ENCODE measurements at regions not wholly inside any gene's neighbourhood (a gene's known extent, or its start where the extent isn't known, plus 50 kb on each side); places are given as distances from the start of the nearest gene placed in this dataset.
"Not testable (repeated sequence)": the region's sequence is repeated elsewhere in the genome, so short reads cannot be mapped to it uniquely, and the experiment has no call there.

DNA sequence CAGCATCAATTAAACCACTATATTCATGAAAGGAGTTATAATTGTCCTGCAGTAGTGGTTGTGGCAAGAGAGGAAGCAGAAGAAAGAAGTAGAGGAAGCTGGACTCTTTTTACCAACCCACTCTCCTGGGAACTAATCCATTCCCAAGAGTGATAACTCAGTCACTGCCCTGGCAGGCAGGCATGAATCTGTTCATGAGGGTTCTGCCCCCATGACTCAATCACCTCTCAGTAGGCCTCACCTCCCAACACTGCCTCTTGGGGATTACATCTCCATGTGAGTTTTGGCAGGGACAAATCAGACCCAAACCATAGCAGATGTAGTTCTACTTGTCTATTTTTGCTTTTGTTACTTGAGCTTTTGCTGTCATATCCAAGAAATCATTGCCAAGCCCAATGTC is 232.7 kb upstream of the MAP2 start:
- no peak for DNase-seq

DNA sequence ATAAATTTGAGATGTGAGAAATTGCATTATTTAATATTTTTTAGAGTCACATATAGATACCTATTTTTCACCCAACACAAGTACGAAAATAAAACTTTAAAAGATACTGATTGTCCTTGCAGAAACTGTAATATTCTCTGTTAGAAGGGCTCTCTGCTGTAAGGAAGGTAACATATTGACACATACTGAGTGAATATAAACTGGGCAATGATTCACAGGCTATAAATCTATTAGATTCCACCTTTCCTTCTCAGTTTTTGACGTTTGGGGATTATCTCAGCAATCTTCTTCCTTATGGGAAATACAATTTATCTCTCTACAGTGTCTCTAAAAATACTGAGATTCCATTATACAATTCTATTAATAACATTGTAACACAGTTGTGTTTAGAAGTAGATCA is 229.1 kb upstream of the MAP2 start:
- DNase-seq = no peak

DNA sequence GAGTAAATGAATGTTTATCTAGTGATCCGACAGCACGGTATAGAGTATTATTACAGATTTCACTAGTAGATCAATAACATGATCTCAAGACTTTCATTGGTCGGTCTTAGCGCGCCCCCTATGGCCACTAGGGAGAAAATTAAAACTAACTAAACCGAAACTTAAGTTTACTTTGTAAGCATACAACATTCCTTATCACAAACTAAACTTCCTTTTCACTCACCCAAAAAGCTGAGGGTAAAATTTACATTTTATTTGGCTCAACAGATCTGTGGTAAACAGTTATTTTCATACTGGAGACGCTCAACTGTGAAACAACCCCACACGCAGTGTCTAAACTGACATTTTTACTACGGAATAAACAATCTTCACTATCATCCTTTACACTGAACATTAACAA is 215.6 kb upstream of the MAP2 start:
- no peak for DNase-seq

DNA sequence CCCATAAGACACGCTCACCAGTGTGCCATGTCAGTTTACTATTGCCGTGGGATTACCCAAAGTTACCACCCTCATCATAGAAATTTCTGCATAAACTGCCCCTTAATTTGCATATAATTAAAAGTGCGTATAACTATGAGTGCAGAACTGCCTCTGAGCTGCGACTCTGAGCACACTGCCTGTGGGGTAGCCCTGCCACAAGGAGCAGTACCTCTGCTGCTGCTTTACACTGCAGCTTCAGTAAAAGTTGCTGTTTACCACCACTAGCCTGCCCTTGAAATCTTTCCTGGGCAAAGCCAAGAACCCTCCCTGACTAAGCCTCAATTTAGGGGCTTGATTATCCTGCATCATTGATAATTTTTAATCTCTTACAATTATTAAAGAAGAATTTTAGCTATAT is 213.9 kb upstream of the MAP2 start:
- DNase-seq = no peak

DNA sequence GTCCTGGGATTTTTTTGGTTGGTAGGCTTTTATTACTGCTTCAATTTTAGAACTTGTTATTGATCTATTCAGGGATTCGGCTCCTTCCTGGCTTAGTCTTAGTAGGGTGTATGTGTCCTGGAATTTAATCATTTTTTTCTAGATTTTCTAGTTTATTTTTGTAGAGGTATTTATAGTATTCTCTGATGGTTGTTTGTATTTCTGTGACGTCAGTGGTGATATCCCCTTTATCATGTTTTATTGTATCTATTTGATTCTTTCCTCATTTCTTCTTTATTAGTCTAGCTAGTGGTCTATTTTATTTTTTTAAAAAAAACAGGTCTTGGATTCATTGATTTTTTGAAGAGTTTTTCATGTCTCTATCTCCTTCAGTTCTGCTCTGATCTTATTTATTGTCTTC is 193.3 kb upstream of the MAP2 start:
- DNase-seq = no peak

DNA sequence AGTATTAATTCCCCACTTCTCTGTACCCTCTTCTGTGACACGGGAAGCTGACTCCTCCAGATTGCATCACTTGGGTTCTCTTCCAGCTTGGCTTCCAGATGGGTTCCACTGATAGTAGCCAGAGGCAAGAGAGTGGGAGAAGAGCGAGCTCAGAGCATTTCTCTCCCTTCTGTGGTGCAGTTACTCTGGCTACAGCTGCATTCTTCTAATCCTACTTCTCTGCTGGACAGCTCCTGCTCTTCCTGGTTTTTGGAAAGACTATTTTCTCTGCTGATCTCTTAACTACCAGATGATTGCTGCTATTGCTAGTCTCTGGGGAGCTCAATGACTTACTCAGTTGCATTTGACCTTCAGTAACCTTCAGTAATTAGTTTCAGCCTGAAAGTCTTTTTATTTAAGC is 187.5 kb upstream of the MAP2 start:
- DNase-seq = no peak

DNA sequence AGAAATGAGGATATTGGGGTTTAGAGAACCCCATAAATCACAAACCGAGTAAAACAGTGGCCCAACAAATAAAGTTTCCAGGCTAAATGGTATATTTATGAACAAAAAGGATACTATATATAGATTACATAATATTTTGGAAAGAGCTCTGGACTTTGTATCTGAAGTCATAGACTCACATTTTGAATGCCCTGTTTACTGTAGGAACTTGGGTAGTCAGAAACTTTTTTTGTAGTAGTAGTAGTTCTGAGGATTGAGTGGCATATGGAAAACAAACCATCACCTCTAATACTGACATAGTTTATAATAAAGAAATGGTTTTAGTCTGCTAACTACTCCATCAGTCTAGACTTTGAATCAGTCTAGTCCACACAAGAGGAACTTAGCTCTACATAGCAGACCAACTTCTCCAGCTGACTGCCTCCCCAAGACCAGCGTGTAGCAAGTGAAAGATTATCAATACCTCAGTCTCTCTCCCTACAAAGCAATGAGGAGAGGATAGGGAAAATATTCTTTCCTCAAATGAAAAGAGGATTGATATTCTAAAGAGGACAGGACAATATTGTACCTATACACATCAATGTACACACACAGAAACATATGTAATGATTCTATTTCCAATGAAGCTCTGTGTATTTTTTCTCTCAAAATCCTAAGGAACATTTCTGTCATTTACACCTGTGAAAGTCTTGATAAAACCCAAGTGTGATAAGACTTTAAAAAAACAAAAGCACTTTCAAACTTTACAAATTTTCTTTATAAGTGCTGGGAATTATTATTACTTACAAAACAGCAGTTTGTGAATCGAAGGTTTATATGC is 184.9 kb upstream of the MAP2 start:
- DNase-seq = no peak

DNA sequence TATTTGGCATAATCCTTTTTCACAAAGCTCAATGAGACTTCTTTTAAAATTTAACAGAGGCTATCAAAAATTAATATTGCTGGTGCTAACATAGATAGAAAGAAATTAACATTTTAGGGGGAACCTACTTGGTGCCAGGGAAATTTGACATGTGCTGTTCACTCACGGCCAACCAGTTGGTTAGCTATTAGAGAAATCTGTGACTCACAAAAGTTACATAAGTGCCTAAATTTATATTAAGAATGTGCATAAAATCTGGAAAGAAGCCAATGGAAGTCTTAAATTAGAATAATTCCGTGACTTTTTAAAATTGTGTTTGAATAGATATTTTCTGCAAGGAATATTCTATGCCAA is 184.3 kb upstream of the MAP2 start:
- DNase-seq = no peak

DNA sequence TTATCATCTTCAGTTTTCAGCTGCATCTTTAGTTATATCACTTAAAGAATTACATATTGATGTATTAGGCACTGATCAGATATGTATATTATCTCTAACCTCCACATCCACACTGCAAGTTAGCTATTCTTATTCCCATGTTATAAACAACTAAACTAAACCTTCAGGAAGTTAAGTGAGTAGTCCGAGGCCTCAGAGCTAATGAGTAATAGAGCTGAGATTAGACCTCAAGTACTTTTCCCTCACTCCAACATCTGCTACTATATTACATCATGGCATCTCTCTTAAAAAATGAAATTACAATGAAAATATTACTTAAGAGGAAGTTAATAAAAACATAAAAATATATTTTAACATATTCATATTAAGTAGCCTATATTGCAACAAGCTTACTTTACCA is 183.6 kb upstream of the MAP2 start:
- DNase-seq = no peak

DNA sequence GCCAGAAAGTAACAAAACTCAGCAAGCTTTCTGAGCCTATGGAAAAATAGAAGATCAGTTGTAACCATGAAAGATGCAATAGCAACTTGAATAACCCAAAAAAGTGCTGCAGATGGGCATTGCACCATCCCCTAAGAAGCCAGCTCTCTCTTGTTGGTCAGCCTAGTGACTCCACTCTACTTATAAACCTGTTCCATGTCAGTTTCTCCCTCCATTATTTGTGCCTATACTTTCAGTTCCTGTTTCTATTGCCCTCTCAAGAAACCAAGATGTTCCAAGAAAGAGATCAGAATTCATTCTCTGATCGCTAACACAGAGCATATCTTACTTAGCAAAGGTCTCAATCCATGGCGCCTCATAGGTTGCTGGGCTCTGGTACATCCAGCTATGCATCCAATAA is 170.3 kb upstream of the MAP2 start:
- no peak for DNase-seq

DNA sequence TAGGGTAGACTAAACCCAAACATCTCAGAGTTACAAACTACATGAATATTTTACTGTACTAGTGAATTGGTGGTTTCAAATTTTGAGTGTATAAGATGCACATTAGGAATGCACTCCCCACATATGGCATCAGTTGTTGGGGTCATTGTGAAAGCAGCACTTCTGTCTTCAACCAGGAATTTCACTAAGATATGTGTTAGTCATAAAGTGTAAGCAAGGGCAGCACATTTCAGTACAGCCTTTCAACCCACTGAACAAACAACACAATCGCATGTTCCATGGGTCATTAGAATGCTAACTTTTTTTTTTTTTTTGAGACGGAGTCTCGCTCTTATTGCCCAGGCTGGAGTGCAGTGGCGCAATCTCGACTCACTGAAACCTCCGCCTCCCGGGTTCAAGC is 164.1 kb upstream of the MAP2 start:
- DNase-seq = no peak

DNA sequence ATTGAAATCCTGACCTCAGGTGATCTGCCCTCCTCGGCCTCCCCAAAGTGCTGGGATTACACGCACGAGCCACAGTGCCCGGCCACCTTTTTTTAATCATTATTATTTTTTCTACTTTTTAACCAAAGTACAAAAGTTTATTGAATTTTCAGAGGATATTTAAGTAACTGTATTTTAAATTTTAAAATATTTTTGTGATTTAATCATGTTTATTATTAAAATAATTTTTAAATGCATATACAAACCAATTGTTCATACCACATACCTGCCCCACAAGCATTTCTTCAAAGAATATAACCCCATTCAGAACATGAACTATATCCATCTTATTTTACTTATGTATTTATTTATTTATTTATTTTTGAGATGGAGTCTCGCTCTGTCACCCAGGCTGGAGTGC is 163.6 kb upstream of the MAP2 start:
- no peak for DNase-seq

DNA sequence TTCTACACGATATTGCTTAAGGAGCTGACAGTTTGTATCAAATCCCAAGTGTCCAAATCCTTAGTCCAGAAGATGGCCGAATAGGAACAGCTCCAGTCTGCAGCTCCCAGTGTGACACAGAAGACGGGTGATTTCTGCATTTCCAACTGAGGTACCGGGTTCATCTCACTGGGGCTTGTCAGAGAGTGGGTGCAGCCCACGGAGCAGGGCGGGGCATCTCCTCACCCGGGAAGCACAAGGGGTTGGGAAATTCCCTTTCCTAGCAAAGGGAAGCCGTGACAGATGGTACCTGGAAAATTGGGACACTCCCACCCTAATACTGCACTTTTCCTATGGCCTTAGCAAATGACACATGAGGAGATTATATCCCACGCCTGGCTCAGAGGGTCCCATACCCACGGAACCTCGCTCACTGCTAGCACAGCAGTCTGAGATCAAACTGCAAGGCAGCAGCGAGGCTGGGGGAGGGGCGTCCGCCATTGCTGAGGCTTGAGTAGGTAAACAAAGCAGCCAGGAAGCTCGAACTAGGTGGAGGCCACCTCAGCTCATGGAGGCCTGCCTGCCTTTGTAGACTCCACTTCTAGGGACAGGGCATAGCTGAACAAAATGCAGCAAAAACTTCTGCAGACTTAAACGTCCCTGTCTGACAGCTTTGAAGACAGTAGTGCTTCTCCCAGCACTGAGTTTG is 162.3 kb upstream of the MAP2 start:
- DNase-seq = not testable (repeated sequence)

DNA sequence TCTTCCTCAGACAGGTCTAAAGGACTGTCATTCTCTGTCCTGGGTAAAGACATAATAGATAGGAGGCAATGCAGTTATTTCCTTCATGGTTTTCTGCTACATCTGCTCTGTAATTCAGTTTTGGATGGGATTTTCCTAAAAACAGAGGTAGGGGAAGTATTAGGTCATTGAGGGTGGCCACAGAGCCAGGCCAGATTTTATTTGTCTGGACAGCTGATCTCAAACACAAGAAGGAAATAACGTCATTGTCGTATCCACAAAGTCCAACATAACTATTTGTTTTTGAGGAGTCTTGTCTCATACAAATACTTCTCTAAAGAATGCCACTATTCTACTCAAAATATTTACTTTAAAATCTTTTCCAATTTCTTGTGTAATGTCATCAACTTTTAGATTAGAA is 154.8 kb upstream of the MAP2 start:
- DNase-seq = no peak

DNA sequence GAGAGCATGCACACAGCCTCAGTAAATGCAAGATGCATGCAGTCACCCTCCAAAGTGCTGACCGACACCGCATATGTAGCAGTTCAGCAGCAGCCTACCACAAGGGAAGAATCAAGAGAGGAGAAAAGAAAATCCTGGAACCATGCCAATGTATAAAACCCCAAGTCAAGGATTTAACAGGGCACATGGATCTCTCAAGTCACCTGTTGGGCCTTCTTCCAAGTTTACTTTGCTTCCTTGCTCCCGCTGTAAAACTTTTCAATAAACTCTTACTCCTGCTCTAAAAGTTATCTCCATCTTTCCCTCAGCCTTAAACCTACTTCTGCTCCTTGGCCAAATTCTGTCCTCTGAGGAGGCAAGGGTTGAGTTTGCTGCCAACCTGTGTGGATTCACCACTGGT is 147.8 kb upstream of the MAP2 start:
- no peak for DNase-seq

DNA sequence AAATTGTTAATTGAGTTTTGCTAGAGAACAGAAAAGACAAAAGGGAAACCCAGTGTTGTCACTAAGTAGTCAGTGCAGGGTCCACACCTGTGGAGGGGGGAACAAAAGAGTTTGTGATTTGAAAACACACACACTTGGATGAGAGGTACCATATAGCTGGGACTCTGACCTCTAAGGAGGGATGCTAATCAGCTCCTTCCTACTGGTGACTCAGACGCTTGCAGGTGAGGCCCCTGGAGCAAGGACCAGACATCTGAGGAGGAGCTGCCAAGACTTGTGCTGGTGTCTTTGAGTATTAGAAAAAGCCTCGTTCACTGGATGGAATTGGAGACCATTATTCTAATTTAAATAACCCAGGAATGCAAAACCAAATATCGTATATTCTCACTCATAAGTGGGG is 146.4 kb upstream of the MAP2 start:
- no peak for DNase-seq

DNA sequence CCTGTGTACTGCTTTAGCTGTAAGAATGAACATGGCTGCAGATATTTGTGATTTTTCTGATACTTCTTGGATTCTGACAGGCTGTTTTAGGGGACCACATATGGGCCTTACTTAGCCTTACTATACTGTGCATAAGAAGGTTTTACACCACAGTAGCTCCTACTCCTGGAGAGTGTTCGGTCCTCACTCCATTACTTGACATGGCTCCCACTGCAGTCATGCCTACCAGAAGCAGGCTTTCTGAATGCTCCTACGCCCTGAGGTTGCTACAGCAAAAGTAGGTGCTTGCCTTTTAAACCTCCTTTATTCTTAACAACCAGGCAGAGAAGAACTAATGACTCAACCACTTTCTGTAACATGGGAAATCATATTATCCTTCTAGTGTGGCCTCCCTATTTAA is 125.2 kb upstream of the MAP2 start:
- DNase-seq = no peak

DNA sequence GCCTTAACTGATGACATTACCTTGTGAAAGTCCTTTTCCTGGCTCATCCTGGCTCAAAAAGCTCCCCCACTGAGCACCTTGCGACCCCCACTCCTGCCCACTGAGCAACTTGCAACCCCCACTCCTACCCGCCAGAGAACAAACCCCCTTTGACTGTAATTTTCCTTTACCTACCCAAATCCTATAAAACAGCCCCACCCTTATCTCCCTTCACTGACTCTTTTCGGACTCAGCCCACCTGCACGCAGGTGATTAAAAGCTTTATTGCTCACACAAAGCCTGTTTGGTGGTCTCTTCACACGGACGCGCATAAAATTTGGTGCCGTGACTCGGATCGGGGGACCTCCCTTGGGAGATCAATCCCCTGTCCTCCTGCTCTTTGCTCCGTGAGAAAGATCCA is 124.4 kb upstream of the MAP2 start:
- not testable (repeated sequence) for DNase-seq

DNA sequence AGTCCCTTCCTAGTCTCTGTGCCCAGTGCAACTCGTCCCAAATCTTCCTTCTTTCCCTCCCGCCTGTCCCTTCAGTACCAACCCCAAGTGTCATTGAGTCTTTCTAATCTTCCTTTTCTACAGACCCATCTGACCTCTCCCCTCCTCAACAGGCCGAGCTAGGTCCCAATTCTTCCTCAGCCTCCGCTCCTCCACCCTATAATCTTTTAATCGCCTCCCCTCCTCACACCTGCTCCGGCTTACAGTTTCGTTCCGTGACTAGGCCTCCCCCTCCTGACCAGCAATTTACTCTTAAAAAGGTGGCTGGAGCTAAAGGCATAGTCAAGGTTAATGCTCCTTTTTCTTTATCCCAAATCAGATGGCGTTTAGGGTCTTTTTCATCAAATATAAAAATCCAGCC is 123.1 kb upstream of the MAP2 start:
- DNase-seq = not testable (repeated sequence)

DNA sequence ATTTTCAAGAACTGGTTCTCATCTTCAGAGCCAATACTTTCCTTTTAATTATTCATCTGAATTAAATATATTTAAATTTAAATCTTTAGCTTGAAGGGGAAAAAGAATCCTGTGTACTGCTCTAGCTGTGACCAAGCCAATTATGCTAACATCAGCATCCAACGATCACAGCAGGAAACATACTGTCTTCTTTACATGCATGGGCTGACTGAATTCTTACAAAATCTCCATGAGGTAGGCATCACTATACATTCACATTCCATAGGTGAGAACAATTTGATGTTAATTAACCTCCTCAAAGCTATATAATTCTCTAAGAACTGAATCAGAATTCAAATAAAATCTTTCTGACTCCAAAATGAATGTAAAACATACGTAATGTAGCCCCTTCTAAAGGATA is 118.8 kb upstream of the MAP2 start:
- DNase-seq = no peak

DNA sequence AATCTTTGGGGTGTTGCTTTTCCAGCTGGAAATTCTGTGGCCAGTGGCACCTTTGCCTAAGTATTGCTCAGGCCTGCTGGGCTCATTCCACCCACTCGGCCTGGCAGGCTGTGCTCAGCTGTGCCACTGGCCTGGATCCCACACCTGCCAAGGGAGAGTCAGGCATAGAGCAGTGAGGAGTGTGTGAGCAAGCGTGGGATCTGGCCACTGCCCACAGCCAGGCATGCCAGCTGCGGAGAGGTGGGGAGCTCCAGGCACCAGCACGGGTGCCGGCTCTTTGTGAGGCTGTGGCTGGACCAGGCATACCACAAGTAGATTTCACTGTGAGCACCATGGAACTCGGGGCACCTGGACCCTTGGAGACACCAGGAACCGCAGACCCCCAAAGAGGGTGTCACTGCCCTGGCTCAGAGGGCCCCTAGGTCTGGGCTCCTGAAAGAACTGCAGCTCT is 118.1 kb upstream of the MAP2 start:
- DNase-seq = no peak

DNA sequence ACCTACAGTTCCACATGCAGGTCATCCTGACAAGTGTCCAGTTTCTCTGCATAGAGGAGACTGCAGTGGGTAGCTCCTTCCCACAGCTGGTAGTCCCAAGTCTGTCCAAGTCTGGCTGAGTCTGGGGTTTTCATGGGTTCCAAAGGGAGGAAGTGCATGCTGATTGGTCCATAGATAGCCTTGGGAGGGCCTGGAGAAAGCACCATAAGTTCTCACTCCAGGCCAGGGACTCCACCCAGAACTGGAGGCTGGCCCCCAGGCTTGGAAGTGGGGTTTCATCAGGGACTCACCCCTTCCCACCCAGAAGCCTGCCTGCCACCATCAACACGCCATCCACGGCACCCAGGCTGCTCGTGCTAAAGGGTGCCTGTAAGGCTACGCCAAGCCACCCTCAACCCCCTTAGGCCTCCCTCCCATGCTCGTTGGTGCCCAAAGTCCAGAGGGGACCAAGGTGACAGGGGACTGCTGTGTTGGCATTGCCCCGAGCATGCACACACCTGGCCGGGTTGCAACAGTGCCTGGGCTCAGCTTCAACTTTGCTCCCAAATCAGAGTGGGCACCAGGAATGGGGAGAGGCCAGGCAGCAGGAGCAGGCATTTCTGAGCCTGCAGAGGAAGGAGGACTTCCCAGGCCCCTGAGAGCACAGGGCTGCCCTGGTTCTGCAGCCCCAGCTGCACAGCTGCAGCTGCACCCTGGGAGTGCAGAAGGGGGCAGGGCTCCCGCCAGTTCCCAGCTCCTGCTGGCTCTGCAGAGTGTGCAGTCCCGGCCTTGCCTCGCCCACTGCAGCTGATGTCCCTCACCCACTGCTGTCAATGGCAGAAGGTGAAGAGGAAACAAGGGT is 116.5 kb upstream of the MAP2 start:
- DNase-seq = no peak

DNA sequence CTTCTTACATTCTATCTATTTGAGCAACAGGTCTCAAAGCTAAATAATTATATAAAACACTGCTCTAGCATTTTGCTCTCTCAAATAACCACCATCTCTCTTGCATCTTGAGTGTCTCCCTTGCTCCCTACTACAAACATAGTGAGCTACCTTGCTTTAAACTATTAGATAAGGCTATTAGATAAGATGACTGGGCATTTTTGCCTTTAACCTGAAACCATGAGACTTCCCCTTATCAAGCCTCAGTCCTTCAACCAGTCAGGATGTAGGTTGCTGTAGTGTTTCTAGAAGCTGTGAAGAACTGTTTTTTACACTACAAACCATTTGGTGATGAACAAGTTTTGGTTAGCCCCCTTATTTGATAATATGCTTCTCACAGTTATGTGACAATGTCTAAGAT is 115.4 kb upstream of the MAP2 start:
- DNase-seq = no peak

DNA sequence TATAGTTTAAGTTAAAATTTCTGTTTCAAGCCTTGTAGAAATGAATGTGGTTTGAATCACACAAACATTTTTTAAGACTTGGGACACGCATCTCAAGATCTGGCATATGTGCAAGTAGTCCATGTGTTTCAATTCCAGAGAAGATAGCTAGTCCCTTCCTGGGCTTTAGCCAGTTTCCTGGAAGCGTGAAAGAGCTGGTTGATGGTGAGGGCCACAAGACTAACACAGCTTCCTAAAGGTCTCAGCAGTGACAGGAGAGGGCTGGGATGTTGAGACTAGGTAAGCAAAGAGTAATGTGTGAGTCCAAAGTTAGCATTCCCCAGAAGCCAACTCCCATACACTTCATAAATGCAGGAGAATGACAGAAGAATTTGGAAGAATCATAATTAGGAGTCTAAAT is 111.9 kb upstream of the MAP2 start:
- DNase-seq = no peak
